Epidermal melanocyte (primary cell): ENCODE measurements at regions not wholly inside any gene's neighbourhood (a gene's known extent, or its start where the extent isn't known, plus 50 kb on each side); places are given as distances from the start of the nearest gene placed in this dataset.
"Not testable (repeated sequence)": the region's sequence is repeated elsewhere in the genome, so short reads cannot be mapped to it uniquely, and the experiment has no call there.

ENCODE experiments used
- DNase-seq: peaks from one replicate; pipeline ENCODE4 v3.0.0; 2011; ENCODE audit warnings: low spot score; ENCODE audit not compliant: insufficient read length

- DNase-seq: not testable (repeated sequence)
These were observed 311.2 kb upstream of the SOX4 start for GRCh38 chr6:21282360-21282759.

- no peak for DNase-seq
These were observed 309.4 kb upstream of the SOX4 start for GRCh38 chr6:21284166-21284565.

DNA sequence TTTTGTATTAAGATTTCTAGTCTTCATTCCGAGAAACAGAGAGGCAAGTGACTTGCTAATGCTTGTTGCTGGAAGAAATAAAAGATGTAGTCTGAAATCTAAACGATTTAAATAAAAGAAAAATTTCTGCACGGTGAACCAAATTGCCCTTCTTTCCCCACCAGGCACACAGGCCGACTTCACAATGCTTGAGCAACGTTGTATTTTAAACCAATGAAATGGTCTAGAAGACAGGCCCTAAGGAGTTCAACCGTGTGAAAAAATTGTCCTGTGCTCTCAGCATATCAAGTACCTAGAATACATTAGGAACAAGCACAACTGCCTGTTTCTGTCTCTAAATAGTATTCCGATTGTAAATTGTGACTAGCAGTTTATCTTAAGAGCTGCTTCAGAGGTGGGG is 308.8 kb upstream of the SOX4 start:
- DNase-seq: no peak

DNA sequence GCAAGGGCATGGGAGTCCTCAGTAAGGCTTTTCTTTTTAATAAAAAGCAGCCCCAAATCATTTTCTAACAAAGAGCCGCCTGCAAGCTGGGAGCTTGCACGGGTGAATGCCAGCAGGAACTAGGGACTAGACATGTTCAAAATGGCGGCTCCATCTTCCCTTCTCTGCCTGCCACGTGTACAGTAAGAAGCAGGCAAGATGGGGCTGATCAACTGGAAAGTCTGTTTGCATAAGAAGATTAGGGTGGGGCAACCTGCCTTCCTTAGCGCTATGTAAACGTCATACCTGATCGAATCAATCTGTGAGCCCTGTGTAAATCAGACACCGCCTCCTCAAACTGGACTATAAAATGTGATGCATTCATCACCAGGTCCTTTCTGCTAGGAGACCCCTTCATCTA is 299.4 kb upstream of the SOX4 start:
- DNase-seq: no peak

GRCh38 chr6:21295506-21296240 is 297.9 kb upstream of the SOX4 start:
- no peak for DNase-seq

GRCh38 chr6:21297665-21298064 is 295.9 kb upstream of the SOX4 start:
- DNase-seq: no peak

DNA sequence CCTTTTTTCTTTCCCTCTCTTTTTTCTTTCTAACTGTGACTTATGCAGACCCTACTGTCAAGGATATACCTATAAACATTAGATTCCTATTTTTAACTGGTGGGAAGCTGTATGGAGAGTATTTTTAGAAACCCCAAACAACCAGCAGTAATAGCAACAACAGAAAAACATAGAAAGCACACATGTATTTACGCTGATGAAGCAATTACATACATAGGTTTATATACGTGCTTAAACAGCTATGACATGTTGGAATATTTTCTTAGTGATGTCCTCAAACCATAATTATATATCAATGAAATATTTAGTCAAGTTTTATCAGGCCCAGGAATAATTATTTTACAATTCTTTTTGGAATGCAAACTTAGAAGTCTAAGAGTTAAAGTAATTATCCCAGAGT is 294.3 kb upstream of the SOX4 start:
- no peak for DNase-seq

DNA sequence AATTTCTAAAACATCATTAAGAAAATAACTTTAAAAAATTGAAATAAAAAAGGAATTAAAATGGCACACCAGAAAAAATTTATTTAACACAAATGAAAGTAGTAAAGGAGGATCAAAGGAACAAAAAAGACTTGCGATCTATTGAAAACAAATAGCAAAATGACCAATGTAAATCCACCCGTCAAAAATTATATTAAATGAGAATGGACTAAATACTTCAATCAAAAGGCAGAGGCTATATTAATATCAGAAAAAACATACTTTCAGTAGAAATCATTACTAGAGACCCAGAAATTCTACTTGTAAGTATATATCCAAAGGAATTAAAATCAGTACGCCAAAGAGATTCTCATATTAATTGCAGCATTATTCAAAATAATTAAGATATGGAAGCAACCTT is 293.1 kb upstream of the SOX4 start:
- DNase-seq: no peak

DNA sequence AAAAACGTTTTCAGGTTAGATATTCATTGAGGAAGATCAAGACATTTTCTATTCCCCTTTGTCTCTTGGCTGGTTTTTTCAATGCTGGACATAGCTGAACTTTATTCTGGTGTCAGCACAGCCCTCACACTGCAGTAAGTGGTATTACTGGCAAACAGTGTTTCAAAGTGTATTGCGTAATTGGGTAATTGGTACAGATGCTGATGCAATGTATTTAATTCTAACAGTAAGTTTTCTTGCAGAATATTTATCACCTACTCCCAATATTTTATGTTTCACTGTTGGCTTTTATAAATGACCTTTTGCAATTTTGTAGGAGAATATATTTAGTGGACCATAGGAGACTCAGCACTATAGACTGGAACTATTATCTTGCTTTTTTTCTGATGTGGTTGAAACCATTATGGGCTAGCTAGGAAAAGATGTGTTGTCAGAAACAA is 287.6 kb upstream of the SOX4 start:
- DNase-seq: no peak

GRCh38 chr6:21306546-21306945 is 287.0 kb upstream of the SOX4 start:
- no peak for DNase-seq

DNA sequence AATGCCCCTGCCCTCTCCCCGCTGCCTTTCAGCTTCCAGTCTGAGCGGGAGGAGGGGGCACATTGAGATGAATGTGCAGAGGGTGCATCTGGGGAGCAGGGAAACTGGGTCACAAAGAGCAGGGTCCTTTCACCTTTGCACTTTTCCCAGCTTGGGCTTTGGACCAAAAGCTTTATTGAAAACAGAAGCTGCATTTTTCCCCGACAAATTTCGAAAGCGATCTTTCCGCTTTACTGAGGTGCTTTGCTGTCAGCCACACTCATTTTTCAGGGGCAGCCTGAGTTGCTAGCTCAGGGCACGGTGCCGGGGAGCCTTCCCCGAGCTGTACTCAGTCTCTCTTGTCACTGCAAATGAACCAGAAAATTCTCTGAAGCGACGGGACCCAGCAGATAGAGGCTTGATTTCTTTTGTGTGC is 283.7 kb upstream of the SOX4 start:
- no peak for DNase-seq

DNA sequence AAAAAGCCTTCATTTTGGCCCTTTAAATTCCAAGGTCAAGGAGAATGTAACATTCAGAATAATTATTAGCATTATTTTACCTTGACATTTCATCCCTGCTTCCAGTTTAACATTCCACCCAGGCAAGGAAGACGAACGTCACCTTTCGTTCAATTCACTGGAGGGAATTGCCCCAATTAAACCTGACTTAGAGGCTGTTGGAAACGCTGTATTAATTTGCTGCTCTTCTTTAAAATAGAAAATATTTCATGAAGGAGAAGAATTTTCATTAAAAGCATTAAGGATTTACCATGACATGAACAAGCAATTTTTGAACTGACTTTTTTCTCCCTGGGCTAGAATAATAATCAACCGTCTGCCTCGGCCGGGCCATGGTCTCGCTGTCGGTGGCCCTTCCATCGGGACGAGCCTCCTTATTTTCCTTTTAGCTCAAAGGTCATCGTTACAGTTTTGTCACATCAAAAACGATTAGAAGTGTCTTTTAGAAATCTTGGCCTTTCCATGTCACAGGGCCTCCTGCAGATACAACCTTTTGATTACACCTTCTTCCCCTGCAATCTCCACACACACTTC is 282.9 kb upstream of the SOX4 start:
- no peak for DNase-seq

DNA sequence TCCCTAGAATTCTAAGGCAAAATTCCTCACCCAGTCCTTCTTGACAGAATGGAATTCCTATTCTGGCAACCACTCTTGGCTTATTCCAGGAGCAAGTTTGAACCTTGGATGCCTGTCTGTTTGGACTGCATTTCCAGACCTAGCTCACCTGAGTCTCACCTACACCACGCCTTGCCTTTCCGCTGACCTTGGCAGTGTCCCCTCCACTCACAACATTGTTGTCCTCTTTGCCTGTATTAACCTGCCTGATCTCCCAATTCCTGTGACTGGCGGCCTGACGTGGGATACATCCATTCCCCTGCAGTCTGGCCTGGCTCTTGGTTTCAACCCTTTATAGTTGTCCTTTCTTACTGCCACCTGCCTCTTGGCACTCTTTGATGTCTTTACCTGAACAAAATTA is 281.4 kb upstream of the SOX4 start:
- DNase-seq: no peak

DNA sequence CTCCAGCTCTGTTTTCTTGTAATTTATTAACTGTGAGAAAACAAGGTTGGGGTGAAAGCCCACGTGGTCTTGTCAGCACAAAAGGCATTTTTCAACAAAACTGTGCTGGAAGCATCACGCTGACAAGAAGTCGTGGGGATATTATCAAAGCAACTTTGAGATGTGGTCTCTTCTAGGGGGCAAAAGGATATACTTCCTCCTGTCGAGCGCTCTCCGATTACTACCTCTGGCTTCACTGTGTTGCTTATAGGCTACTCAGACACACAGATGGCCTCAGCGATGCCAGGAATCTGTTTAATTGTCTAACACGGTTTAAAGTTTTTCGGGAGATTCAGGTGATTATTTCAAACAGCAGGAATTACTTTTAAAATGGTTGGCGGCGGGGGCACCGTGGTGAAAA is 275.9 kb upstream of the SOX4 start:
- no peak for DNase-seq

DNA sequence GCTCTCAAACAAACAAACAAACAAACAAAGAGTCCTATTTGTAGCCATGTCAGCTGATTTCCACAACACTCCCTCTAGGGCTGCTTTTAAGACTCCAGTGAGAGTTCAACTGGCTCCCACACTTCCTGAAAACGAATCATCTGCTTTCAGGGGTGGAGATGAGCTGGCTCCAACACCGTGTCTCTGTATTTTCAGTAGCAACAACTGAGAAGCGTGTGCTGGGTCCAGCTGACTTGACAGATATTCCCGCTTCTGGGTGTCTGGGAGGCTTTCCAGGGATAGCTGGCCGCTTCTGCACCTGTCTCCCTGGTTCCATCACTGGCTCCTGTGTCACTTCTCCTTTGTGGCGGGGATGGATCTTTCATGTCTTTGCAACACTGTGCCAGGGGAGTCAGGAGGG is 272.5 kb upstream of the SOX4 start:
- no peak for DNase-seq

DNA sequence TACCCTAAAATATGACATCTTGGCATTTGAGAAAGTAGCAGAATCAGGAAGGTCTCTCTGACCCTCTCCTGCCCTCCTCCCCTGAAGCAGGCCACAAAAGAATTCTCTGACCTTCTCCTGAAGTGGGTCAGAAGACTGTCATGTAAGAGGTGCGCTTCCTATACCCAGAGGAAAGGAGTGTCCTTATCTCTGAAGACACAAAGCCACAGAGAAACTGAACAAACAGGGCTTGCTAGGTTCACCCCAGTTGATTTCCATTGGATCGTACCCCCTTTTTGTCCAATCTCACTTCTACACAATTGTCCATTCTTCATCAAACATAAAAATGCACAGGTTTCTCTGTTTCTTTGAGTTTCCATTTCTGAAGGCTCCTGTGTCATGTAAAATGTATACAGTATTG is 272.0 kb upstream of the SOX4 start:
- no peak for DNase-seq

GRCh38 chr6:21323577-21323976 is 270.0 kb upstream of the SOX4 start:
- DNase-seq: no peak

DNA sequence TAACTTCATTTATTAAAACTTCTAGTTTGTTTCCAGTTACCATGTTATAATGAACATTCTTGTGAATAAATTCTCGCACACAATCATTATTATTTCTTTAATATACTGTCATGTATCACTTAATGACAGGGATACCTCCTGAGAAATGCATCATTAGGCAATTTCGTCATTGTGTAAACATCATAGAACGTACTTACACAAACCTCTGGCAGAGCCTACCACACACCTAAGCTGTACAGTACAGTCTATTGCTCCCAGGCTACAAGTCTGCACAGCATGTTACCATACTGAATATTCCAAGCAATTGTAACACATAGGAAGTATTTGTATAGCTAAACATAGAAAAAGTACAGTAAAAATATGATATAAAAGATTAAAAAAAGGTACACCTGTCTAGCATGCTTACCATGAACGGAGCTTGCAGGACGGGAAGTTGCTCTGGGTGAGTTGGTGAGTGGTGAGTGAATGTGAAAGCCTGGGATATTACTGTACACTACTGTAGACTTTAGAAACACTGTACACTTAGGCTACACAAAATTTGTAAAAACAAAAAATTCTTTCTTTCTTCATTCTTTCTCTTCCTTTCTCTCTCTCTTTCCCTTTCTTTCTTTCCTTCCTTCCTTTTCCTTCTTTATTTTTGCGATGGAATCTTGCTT is 268.2 kb upstream of the SOX4 start:
- no peak for DNase-seq

- DNase-seq: no peak
These were observed 266.0 kb upstream of the SOX4 start for GRCh38 chr6:21327326-21328112.

DNA sequence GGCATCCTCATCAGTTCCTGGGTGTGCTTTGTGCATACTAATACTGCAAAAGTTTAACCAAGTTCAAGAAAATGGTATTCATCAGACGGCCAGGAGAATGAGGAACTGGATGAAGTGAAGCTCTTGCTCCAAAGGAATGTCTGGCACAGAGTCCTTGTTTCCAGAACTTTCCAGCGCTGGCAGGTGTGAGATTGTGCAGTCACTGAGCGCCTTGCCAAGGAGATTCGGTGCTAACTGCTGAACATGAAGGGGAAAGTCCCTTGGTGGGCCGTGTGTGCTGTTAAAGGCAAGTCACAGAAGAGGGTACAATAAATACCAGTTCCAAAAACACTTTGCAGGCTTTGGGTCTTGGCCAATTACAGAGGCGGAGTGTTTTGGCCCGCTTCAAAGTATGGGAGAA is 262.3 kb upstream of the SOX4 start:
- no peak for DNase-seq

DNA sequence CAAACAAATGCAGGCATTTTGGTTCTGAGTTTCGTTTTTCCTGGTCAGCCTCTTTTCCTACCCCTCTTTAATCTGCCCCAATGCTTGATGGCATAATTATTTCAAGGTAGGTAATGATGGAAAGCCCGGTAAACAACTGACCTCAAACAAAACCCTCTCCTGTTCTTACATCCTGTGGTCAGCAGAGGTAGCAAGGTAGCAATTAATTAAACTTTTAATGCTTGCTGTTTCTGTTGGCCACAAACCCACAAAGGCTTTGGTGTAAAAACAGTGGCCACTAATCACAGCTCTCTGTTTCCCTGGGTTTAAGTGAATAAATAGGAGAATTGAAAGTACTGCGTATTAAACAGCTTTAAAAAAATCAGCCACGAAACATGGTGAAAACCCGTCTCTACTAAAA is 261.5 kb upstream of the SOX4 start:
- no peak for DNase-seq

- no peak for DNase-seq
These were observed 260.9 kb upstream of the SOX4 start for GRCh38 chr6:21332660-21333059.
